GM18909 (cell line): ENCODE measurements at regions not wholly inside any gene's neighbourhood (a gene's known extent, or its start where the extent isn't known, plus 50 kb on each side); places are given as distances from the start of the nearest gene placed in this dataset.
A peak's percentile ranks its signal among the peaks of the same experiment; 100 is the strongest.

Experiments used
- ATAC-seq: cut with Tn5 transposase; IDR thresholded peaks from one replicate; pipeline ENCODE4 v1.9.1; 2021; ENCODE audit warnings: mild to moderate bottlenecking; ENCODE audit not compliant: unreplicated experiment, poor library complexity

DNA sequence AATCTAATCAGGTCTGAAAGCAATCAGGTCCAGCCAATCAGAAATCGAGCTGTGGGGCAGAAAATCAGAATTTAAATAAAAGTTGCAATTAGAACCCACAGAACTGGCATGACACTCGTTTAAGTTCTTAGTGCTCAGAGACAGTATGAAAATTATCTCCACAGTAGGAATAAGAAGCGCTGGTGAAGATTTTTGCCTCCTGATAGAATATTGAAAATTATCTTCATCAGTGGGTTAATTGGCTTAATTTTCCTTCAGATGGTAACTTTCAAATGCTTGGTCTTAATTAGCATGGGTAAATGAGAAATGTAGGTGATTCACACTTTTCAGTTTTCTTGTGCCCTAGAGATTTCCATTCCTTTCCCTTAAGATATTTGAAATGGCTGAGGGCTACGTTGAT, 109.1 kb upstream of the MDFIC2 start:
- ATAC-seq: no peak

DNA sequence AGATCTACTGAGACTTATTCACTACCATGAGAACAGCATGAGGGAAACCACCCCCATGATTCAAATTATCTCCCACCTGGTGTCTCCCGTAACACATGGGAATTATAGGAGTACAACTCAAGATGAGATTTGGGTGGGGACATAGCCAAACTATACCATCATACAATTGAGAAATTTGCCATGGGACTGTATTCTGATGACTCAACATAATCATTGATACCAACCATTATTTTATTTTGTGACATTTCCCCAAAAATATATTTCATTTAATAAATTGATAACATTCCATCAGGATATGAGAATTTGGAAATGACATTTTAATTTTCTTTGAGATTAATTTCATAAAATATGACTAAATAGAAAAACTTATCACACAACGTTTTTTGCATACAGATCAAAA, 96.6 kb upstream of the MDFIC2 start:
- no peak for ATAC-seq

DNA sequence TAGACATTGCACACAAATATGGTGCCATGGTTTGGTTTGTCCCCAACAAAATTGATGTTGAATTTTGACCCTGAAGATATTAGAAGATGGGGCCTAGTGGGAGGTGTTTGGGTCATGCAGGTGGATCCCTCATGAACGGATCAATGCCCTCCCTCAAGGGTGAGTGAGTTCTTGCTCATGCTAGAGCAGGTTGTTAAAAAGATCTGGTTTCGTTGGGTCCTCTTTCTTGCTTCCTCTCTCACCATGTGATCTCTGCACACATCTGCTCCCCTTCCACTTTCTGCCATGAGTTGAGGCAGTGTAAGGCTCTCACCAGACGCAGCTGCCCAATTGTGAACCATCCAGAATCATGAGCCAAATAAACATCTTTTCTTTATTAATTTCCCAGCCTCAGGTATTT, 87.8 kb upstream of the MDFIC2 start:
- peak; percentile 65 for ATAC-seq

DNA sequence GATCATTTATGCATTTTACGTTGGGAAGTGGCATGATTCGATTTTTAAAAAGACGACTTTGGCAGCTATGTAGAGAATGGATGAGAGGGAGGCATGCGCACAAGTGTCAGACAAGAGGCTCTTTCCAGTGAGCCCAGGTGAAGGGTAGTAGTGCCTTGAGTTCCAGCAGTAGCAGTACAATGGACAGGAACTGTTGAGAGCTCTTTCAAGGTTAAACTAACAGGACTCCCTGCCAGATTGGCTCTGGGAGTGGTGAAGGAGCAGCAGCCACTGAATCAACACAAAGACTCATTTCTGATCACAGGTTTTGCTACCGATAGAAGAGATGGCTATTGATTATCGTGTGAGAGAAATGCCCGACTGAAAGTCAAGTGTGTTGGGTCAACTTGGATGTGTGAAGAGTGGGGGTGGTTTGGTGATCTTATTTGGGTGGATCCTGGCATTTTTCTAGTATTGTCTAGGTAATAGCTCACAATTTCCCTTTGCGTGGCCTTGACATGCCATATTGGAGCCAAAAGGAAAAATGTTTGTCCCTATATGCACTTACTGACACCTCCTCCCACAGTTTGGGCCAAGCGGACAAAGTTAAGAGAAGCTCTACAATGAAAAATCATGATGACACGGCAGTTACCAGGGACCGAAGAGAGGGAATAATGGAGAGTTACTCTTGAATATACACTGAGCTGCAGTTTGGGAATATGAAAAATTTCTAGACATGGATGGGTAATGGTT, 81.6 kb upstream of the MDFIC2 start:
- ATAC-seq: no peak

DNA sequence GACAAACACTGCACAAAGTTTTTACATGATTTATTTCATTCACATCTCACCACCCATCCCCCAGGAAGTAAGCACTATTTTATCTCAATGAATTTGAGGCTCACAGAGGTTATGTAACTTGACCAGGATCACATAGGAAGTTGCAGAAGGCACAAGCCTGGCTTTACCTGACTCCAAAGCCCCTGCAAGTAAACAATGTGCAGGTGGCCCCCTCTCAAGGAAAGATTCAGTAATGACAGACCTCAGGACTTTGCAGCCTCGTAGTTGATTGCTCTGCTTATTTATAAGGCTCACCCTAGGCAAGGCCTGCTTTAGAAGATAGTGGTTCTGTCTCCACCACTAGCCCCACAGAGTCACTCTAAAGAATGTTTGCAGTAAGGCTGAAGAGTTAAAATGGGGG, 79.8 kb upstream of the MDFIC2 start:
- no peak for ATAC-seq

DNA sequence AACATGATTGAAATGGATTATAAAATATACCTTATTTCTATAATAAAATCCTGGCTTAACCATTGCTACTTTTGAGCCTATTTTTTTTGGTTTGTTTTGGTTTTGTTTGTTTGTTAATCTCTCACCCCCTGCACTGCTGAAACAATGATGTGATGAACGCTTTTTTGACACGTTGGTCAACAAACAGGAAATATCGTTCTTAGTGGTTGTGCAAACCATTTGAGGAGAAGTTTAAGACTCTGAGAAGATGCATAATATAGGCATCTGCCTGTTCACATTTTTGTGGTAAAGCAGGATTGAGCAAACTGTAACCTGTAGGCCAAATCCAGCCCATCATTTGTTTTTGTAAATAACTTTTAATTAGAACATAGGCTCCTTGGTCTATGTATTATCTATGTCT, 75.5 kb upstream of the MDFIC2 start:
- no peak for ATAC-seq

DNA sequence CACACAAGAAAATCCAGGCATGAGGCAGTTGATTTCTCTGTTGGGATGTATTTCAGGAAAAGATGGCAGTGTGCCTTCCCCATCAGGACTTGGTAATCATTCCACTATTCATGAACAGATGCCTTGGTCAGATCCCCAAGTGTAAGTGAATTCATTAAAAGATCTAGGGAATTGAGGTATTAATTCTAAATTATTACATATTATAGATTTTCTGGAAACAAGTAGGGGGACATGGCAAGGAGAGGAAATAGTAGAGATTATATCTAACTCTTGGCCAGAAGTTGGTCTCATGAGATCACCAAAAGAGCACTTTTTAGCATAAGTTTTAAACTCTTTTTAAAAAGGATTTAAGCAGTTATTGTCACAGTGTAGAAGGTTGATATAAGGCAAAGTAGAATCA, 74.4 kb upstream of the MDFIC2 start:
- ATAC-seq: no peak

DNA sequence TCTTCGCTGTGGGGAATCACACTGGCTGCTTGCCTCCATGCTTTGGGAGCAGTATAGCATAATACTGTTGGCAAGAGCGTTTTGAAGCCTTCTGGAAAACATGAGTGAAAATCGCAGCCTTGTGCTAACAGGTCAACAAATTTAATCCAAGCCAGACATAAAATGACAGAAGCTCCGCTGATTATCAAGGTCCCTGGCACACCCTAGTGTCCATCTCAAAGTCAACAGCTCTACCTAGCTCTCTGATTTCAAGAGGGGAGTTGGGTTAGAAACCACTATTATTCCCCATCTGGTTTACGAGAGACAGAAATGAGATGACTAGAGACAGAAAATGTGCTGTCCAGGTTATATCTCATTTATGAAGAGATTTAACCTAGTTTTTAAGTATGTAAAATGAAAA, 73.6 kb upstream of the MDFIC2 start:
- ATAC-seq: no peak

DNA sequence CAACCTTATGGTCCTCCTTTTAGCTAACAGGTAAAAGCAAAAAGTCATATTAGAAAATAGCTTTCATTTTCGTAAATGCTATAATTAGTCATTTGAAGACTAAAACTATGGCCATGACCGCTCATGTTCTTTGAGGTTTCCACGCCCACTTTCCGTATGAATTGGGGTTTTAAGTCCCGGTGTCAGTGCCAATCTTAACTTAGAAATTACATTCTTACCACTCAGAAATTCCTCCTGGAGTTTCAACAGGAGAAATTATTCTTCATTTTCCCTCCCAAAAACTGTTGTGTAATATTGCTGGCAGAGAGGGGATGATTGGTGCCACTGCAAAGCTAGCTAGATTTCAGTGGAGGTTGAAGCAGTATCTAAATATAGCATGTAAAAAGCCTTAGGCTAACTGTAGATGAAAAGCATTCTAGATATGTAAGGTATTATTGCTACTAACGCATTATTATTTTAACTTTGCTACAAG, 71.0 kb upstream of the MDFIC2 start:
- peak; percentile 97 for ATAC-seq

DNA sequence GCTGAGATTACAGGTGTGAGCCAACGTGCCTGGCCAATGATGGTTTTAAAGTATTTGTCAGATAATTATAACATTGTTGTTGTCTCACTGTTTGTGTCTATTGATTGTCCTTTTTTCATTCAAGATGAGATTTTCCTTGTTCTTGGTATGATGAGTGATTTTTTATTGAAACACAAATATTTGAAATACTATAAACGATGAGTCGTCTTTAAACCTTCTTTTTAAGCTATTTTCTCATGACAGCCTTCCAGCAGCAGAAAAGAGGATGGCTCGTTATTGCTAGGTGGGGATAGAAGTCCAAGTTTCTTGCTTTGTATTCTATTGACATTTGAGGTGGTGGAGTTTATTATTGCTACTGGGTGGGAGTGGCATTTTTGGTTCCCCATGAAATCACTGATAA, 61.7 kb upstream of the MDFIC2 start:
- no peak for ATAC-seq
